GM18873 (cell line): ENCODE measurements at regions not wholly inside any gene's neighbourhood (a gene's known extent, or its start where the extent isn't known, plus 50 kb on each side); places are given as distances from the start of the nearest gene placed in this dataset.

Source experiments
- ATAC-seq: cut with Tn5 transposase; IDR thresholded peaks from one replicate; pipeline ENCODE4 v1.9.1; 2021; ENCODE audit warnings: mild to moderate bottlenecking, moderate library complexity, moderate number of reproducible peaks; ENCODE audit not compliant: unreplicated experiment, low FRiP score

DNA sequence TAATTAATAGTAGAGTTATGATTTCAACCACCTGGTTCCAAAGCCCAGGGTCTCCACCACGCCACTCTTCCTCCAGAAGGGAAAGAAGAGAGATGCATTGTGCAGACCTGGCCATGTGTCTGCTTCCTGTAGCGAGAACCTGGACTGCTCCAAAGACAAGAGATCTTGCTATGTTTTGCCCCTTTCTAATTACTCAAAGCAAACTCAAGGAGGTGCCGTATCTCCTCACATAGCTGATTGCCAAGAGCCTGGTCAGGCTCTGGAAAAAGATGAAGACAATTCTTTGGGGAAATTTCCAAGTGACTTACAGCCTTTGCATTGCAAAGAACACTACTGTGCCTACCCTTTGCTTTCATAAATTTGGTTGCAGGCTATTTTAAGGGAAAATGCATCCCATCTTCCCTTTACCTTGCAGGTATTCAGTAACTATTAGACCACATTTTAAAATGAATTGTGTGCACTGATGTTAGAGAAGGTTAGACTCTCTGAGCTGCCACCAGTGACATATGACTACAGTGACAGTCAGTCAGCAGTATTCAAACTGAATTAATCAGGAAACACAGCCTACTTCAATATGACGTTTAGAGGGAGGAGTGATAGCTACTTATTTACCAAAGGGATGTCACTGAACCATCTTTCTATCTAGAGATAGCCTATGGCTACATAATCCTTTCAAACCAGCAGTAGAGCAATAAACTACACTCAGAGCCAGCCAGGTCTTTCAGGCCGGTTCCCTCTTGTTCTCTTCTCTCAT lies 842.1 kb upstream of the FANCL start:
- ATAC-seq, result no peak

DNA sequence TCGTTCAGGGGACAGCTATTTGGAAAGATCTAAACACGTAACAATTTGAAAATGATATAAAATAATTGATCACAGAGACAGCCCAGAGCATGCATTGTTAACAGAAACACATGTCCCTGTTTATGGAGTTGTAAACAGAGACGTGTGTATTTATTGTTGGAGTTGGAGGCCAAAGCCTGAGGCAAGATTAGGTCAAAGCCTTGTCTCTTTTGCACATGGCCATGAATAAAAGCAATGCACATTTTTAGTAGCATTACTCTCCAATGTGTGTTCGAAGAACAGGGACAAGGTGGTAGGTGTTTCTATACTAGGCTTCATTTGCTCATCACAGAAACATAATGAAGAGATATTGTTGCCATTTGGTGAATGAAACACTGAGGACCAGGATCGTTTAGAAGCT lies 841.5 kb upstream of the FANCL start:
- no peak for ATAC-seq

DNA sequence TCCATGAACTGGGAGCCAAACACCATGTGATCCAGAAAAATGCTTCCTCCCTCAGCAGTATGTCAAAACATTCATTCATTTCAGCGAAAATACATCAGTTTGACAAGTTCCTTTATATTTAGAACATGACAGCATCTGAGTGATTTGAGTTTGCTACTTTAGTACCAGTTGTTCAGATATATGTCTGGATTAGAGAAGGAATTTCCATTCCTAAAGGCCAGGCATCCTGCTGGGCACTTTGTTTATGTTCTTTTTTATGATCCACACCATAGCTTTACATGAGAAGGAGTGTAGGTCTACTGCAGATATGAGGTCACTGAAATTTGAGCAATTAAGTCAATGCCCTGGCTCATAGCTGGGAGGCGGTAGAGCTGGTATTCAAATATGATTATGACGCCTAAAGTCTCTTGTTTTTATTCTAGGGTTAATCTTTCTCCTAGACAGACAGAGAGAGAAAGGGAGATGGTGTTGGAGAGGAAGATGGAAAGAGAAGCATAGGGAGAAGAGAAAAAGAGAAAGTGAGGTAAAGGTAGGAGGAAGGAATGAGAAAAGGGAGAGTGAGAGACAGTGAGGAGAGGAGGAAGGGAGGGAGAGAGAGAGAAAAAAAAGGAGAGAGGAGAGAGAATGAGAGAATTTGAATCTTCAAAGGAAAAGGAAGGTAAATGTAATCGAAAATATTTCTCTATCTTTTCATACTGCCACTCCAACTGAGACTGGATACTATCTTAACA lies 839.5 kb upstream of the FANCL start:
- no peak for ATAC-seq

DNA sequence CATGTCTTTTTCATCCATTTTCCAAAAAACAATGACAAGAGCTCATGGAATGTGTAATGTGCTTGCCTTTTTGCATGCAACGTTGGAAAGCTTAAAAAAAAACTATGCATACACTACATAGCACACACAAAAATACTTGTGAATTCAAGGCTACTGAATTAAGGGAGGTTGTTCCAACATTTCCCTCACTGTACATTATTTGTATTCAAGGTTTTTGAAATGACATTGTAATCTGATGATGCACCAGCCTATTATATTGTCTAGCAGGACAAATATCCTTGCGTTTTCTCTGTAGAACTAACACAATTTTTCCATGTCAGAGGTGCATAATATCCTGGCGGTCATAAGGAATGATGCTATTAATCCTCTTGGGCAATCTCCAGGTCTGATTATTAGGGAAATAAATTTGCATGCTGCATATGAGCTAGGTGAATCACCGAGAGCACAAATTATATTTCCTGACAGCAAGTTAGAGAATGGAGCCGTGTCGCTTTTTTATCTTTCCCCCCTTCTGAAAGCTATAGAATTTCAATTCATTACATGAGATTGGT lies 836.9 kb upstream of the FANCL start:
- ATAC-seq, result no peak

DNA sequence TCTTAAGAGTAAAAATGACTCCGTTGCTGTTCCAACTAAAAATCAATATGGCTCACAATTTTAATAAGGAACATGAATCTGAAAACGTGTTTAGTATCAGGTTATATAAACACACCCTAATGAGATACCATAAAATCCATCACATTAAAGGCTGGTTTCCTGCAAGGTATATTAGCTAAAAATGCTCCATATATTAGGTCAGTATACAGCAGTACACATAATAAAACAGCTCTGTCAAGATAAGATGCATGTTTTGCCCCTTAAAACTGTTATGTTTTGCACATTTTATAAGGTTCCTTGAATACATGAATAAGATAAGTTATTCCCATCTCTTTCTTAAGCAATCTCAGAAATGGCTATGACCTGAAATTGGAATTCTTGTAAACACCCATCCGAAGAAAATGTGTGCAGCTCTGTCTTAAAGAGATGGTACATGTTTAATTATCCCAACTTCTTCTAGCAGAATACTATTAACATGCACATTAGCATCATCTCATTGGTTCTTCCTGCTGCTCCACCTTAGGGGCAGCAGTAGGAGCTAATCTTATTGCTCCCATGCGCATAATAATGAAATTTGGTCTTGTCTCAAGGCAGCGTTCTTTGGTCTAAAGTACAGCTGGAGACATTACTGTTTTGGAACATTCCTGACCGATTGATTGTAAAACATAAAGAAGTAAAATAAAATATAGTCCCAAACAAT lies 836.1 kb upstream of the FANCL start:
- no peak for ATAC-seq

DNA sequence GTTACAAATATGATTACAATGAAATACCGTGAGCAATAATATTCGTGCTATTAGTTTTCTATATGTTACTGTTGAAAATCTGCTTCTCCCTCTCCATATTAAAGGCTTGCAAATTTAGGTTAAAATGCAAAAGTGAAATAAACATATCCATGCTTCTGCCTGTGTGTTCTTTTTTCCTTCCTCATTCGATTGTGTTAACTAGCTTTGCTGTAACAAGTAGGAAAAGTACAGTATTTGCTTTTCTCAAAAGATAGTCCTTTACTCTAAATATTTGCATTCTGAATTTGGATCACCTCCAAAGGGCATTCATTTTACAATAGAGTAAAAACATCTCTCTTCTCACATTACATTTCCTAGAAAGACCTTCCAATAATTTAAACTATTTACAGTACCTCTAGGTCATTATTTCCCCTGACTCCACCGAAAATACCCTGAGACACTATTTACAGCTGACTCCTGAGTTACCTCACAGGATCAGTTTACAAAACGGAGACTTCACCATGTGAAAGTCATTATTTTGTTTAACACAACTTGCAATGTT lies 835.0 kb upstream of the FANCL start:
- no peak for ATAC-seq

DNA sequence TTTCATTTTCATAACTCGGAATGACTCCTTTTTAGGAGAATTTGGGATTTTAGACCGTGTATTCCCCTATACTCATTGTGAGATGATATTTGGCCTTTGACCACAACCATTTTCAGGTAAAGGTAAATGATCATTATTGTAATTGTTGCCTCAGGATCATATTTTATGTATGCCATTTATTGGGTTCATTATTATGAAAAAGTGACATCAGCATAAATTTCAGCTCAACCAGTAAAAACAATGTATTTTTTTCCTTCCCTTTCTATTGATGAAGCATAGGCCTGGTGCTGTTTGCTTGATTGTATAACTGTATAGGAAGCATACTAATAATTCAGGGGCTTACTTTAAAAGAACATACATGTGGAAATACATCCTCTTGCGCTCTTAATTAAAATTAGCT lies 832.9 kb upstream of the FANCL start:
- no peak for ATAC-seq

DNA sequence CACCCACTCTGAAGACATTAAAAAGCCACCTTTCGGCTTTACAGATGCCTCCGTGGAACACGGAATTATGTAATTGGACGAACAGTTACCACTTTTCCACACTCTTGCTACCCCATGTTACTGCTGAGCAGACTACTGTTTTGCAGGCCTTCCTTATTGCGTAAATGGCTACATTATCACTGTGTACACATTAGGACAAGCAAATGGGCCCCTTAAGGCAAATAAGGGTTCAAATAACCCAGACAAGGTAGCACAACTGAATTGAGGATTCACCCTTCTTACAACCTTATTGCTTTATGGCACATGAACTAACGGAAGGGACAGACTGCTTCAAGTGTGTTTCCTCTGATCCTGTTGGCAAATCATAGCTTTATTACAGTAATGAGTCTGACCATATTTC lies 832.2 kb upstream of the FANCL start:
- no peak for ATAC-seq

DNA sequence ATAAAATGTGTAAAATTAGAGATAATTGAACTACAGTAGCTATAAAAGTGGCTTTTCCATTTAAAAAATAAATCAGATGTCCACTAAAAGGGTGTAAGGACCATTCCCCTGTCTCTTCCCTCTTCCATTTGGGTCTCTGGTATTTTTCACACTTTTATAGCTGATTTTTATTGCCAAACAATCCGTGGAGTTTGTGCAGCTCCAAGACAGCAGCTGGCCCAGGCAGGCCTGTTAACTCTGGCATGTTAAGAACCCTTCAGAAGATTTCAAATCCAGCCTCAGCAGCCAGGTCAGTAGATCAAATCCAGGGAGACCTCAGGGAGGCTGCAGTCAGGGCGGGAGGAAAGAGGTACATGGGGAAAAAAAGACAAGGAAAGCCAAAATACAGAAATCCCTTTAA lies 827.1 kb upstream of the FANCL start:
- ATAC-seq, result no peak

DNA sequence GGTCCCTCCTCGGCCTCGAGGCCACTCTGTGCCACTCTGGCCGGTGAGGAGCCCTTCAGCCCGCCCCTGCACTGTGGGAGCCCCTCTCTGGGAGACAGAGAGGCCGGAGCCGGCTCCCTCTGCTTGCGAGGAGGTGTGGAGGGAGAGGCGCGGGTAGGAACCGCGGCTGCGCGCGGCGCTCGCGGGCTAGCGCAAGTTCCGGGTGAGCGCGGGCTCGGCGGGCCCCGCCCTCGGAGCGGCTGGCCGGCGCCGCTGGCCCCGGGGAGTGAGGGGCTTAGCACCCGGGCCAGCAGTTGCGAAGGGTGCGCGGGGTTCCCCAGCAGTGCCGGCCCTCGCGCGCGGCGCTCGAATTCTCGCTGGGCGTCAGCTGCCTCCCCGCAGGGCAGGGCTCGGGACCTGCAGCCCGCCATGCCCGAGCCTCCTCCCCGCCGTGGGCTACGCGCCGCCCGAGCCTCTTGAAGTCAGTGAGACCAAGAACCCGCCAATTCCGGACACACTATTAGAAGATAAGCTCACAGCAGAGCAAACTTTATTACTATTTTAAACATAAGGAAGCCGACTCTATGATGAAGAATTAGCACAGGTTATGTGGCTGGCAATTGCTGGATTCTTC lies 825.8 kb upstream of the FANCL start:
- no peak for ATAC-seq

DNA sequence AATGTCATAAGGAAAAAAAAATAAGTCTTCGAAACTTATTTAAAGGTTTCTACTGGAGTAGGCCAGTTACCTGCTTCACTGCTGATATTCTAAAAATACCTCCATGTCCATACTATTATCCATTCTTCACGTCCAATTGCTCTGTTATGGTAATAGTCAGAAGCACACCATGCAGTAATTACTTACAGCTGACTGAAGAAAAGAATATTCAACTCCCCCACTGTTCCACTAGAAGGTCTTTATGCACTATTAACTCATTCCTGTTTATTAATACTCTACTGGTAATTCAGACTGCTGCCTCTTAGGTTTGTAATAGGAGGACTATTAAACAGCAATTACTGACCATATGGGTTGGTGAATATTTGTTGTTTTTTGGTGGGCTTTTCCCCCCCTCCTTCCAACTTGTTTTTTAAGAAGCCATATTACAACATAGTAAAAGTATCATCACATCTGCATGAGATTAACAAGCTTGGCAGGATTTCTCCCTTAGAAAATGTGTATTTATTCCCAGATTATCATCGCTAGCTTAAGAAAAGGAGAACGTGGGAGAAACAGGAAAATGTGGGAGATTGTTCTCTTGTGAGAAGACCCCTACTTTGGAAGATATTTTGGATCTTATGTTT lies 806.4 kb upstream of the FANCL start:
- no peak for ATAC-seq

DNA sequence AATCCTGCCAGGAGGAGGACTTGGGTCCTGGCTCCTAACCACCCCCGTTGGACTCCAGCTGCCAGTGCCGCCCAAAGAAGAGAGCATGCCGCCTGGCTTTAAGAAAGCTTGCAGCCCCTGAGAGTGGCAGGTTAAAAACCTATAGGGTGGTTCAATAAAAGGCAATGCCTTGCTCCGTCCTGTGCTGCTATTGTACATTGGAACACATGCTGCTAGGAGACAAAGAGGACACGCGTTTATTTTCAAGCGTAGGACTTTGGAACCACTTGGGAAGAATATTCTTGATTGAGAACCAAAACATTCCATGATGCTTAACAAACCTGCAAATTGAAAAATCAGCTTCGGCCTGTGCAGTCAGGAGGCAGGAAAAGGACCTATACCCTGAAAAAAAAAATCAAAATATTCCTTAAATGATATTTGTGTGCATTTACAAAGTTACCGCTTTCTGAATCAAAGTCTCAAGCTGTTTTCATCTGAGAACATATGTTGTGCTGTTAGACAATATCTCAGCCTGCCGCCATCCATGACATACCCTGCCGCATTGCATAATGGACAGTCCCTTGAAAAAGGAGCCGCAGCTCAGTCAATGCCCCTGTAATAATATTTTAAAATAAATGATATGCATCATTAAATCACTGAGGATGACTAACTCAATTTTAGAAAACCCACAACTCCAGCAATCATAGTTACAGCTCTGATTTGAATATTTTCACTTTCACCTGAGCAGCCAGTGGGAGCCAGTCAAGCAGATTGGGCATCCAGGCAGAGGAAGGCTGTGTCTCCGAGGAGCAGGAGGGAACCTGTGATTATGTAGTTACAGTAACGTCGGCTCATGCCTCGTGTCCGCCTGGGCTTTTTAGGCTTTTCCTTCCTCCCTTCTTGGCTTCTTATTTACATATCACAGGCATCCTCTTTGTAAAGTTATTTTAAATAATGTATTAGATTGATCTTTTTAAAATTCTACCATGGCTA lies 805.6 kb upstream of the FANCL start:
- ATAC-seq, result no peak

DNA sequence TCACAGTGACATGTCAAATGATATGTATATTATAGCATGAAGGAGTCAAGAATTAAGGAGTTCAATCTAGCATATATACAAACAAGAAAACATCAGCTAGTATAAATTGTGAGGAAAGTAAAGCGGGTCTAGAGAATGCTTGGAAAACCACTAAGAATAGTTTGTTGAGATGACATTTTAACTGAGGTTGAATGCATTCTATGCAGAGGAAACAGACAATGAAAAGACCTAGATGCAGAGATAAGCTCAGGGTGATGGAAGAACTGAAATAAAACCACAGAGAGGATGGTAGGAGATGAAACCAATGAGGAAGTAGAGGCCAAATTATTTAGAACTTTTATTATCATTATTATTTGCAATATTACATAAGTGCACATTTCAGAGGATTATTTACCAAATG lies 803.6 kb upstream of the FANCL start:
- no peak for ATAC-seq

DNA sequence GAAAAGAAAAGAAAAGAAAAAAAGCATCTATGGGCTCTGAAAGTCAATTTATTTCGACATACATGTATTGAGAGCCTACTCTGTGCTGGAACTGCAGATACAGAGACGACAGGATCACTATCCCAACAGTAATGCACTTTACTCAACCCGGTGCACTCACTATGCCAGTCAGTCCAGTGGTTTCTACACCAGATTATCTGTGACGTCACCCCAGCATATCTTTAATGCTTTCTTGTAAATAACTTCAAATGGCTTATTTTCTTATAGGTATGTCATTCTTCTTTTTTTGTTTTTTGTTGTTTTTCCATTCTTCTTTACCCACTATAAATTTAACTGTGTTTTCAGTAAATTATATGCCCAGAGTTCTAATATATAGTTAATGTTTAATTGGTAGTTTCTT lies 800.0 kb upstream of the FANCL start:
- no peak for ATAC-seq

DNA sequence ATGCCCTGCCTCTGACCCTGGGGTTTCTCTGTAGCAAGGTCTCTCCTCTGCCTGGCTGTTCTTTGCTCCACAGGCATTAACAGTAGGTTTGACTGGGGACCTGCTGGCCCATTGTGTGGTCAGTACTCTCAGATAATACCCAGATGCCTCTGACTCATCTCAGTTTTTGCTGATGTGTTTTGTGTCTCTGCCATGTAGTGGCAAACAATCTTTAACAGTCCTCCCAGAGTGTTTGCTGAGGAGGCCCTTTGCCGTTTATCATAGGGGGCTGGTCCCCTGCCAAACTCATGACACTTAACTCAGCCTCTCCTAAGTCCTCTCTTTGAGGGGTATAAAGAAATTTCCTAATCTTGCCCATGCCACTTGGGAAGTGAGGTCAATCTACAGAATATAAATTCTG lies 793.7 kb upstream of the FANCL start:
- no peak for ATAC-seq

DNA sequence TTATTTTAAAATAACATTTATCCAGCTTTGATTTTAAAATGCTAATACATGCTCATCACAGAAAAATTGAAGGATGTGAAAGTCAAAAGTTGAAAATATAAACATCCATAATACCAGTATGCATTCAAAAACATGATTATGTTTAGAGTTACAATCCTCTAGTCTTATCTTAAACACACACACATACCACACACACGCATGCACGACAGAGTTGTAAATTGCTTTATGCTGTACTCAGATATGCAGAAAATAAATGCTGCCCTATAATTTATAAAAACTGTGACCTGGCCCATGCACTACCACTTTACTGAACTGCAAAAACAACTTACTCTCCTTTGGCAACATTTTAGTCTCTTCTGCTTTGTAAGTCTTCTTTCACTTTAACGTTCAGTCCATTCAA lies 793.0 kb upstream of the FANCL start:
- ATAC-seq, result no peak

DNA sequence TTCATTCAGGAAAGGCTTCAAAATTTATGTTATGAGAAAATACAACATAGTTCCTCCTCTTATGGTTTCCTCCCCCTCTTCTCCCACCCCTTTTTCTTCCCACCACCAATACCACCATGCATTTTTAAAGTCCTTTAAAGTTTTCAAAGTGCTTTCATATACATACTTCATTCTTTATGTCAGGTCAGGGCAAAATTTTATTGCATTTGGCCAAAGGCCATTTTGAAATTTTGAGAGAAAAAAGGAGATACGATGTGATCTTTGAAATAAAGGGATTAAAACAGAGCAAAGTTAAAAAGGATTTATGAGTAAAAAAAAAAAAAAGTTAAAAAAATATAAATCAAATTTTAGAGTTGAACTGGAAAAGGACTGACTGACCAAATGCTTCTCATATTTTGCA lies 792.5 kb upstream of the FANCL start:
- no peak for ATAC-seq

DNA sequence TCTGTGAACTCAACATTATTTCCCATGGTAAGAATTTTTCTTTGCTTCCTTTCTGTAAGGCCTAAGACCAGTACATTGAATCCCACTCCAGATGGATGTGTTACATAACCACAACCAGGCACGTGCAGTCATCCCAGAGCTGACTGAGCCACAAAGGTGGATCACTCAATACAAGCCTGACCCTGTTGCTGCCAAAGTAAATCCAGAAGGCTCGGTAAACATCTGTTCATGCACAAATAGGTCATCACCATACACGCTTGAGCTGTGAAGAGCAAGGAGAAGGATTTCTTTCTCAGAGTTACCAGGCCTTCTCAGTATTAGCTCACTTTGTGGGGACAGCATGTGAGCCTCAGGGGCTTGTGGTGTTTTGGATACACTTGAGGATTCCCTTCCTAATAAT lies 791.4 kb upstream of the FANCL start:
- ATAC-seq, result no peak

DNA sequence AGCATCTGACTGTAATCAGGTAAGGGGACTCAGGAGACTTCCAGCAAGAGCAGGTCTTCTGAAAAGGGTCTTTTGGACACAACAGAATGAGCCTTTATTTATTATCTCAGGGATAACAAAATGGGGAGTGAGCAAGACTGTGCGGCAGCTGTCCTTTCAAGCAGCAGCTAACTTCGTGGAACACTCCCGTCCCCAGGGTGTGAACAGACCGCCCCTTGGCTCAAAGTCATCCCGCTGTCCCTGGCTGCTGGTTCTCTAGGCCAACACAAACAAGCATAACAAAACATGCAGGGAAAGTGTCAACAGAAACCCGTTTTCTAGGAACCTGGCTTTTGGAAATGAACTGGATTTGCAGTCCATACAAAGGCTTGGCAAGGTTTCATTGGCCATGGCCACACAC lies 787.9 kb upstream of the FANCL start:
- ATAC-seq, result no peak
